Stomach (tissue), 8 donors: ENCODE measurements at regions not wholly inside any gene's neighbourhood (a gene's known extent, or its start where the extent isn't known, plus 50 kb on each side); places are given as distances from the start of the nearest gene placed in this dataset.
A peak's percentile ranks its signal among the peaks of the same experiment; 100 is the strongest.

Experiments
- DNase-seq, 2 donors: peaks; one replicate each; pipeline versions ENCODE4 v3.0.0 to v3.0.0-alpha.2; 2013 to 2019
- H3K27ac ChIP-seq, 5 donors: fragments of 200-600 bp in 4 of 5; sonication (generic) in 4 of 5; one replicate each; pipeline ENCODE4 v1.5.1; 2013 to 2019; ENCODE audit warnings: mild to moderate bottlenecking in 1 of 5, moderate library complexity in 1 of 5
- H3K27me3 ChIP-seq, 3 donors: fragments of 200-600 bp; sonication (generic); one replicate each; pipeline ENCODE4 v1.5.1; 2017 to 2019; ENCODE audit warnings: mixed run types in 1 of 3
- H3K36me3 ChIP-seq, 4 donors: fragments of 200-600 bp; sonication (generic); 1 replicate in 3 of 4; 2 replicates in 1 of 4; pipeline ENCODE4 v1.5.1; 2016 to 2019
- H3K4me1 ChIP-seq, 4 donors: fragments of 200-600 bp; sonication (generic); one replicate each; pipeline ENCODE4 v1.5.1; 2016 to 2019
- H3K4me3 ChIP-seq, 4 donors: fragments of 200-600 bp; sonication (generic) in 3 of 4; one replicate each; pipeline ENCODE4 v1.5.1; 2016 to 2019; ENCODE audit warnings: mild to moderate bottlenecking in 1 of 4
- H3K9me3 ChIP-seq, 4 donors: fragments of 200-600 bp; sonication (generic); one replicate each; pipeline ENCODE4 v1.5.1; 2016 to 2019
- EP300 ChIP-seq: sonication (generic); formaldehyde crosslinking; IDR thresholded peaks from one replicate; pipeline ENCODE4 v1.6.1; 2017; ENCODE audit warnings: antibody characterized with exemption
- POLR2A ChIP-seq, 4 donors: fragments of 450-650 bp; IDR thresholded peaks; one replicate each; pipeline ENCODE4 v1.6.1; 2016; ENCODE audit warnings: antibody characterized with exemption in 4 of 4, control low read depth in 2 of 4, mild to moderate bottlenecking in 1 of 4, moderate library complexity in 1 of 4
- POLR2AphosphoS5 ChIP-seq, 3 donors: sonication (generic); formaldehyde crosslinking; IDR thresholded peaks; one replicate each; pipeline ENCODE4 v1.6.1; 2016; ENCODE audit warnings: antibody characterized with exemption in 3 of 3
- WGBS, 5 donors: extraction: QIAGEN DNeasy Blood & Tissue Kit in 3 of 5; methylation state at CpG; one replicate each; pipeline versions ENCODE4 v1.1.5 to v1.1.7; 2013 to 2018; 5-methylcytosine and 5-hydroxymethylcytosine counted together
- intact Hi-C: fragments of 100-400 bp; cut with DNase I; formaldehyde crosslinking; loops from one replicate; pipeline ENCODE4 v1.15.1; 2023; ENCODE audit warnings: low total_unique reads
- TF ChIP-seq, protein P1 (sequence below), 7 experiments: fragments of 450-650 bp in 4 of 7; fragments of 200-600 bp in 3 of 7; sonication (generic) in 3 of 7; IDR thresholded peaks; one replicate each; pipeline ENCODE4 v1.5.1; 2016 to 2019; ENCODE audit warnings: antibody characterized with exemption in 7 of 7, control low read depth in 2 of 7, mild to moderate bottlenecking in 1 of 7
- donor health status: healthy with polysubstance abuse.
- donor health status: Bipolar disorder and iron deficiency.
- donor health status: healthy.

DNA sequence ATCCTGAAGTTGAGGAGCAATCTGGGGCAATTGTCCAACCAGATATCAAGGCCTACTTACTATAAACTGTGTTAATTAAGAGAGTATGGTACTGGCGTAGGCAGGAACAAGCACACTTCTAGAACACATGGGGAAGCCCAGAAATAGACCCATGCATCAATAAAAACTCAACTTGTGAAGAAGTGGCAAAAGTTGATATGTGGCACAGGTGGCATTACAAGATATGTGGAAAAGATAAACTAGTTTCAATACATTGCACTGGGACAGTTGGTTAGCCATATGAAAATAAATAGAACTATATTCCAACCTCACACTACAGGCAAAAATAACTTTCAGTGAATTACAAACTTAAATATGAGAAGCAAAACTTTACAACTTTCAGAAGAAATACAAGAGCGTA, 828.7 kb upstream of the LRRN3 start:
- Histone ChIP-seq H3K27ac (no peak overlapping the region), H3K4me1 (no peaks in the 10 kb centered on the region), H3K36me3 (no peaks in the 10 kb centered on the region), H3K4me3 (no peak overlapping the region), H3K27me3 (no peaks in the 10 kb centered on the region), H3K9me3 (no peaks in the 10 kb centered on the region)
- DNase-seq, result no peak
- intact Hi-C loops, result no loop called here
- TF ChIP-seq POLR2A (IDR thresholded peaks at IDR 0.05) (no peak), EP300 (no peak), POLR2AphosphoS5 (IDR thresholded peaks at IDR 0.05) (no peak)
- TF ChIP-seq, protein P1, sequence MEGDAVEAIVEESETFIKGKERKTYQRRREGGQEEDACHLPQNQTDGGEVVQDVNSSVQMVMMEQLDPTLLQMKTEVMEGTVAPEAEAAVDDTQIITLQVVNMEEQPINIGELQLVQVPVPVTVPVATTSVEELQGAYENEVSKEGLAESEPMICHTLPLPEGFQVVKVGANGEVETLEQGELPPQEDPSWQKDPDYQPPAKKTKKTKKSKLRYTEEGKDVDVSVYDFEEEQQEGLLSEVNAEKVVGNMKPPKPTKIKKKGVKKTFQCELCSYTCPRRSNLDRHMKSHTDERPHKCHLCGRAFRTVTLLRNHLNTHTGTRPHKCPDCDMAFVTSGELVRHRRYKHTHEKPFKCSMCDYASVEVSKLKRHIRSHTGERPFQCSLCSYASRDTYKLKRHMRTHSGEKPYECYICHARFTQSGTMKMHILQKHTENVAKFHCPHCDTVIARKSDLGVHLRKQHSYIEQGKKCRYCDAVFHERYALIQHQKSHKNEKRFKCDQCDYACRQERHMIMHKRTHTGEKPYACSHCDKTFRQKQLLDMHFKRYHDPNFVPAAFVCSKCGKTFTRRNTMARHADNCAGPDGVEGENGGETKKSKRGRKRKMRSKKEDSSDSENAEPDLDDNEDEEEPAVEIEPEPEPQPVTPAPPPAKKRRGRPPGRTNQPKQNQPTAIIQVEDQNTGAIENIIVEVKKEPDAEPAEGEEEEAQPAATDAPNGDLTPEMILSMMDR (IDR thresholded peaks at IDR 0.05), result no peak
- WGBS, 5 donors, result 83 to 92% (median 86%) methylated on average over 2 of the region's 2 CpGs

DNA sequence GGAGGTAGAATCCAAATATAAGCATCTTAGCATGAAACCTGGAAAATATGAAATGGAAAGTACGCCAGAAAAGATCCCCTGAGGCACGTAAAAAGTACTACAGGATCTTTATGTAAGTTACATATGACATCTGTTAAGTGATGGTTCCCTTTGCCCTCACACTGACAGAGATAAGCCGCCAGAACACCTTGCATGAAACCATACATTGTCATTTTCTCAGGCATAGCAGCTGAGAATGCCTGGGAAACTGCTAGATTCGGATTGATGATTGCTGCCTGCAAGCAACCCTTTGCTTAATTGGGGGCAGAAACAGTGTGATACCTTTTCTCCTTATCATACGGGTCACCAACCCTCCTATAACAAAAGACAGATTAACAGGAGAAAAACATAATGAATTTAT, 826.6 kb upstream of the LRRN3 start:
- no peaks in the 10 kb centered on the region for H3K4me1 ChIP-seq
- WGBS, 5 donors, result 84 to 89% (median 87%) methylated on average over 5 of the region's 5 CpGs
- no peak overlapping the region for H3K27ac ChIP-seq
- H3K9me3 ChIP-seq, result no peaks in the 10 kb centered on the region
- TF ChIP-seq, protein P1 (IDR thresholded peaks at IDR 0.05), result no peak
- no peak for TF ChIP-seq POLR2AphosphoS5 (IDR thresholded peaks at IDR 0.05)
- no peak for TF ChIP-seq EP300
- TF ChIP-seq POLR2A (IDR thresholded peaks at IDR 0.05), result no peak
- no peak for DNase-seq
- no peak overlapping the region for H3K4me3 ChIP-seq
- no peaks in the 10 kb centered on the region for H3K27me3 ChIP-seq
- intact Hi-C loops, result no loop called here
- H3K36me3 ChIP-seq, result no peaks in the 10 kb centered on the region

DNA sequence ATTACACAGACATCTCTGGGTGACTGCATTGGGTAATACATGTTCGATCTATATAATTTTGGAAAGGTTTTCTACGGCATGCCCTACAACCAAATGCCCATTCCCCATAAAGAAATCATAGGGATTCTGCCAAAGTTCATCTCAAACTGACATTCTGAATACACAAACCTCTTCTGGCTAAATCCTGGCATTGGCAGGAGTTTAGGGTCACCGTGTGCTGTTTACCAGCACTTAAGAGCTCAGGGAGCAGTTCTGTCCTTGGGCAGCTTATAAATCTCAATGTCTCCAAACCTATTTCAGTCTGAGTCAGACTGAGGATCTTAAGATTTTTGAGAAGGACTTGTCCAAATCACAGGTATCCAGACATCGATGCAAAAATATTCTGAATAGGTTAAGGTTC, 809.6 kb upstream of the LRRN3 start:
- Histone ChIP-seq H3K9me3 (no peaks in the 10 kb centered on the region), H3K27me3 (no peaks in the 10 kb centered on the region), H3K36me3 (no peaks in the 10 kb centered on the region), H3K4me1 (peaks cover 0 to 15% (median 5%) of the 10 kb centered on the region in 4 donors), H3K27ac (no peak overlapping the region), H3K4me3 (no peak overlapping the region)
- no peak for TF ChIP-seq EP300
- TF ChIP-seq POLR2A (IDR thresholded peaks at IDR 0.05), result no peak
- TF ChIP-seq POLR2AphosphoS5 (IDR thresholded peaks at IDR 0.05), result no peak
- TF ChIP-seq, protein P1 (IDR thresholded peaks at IDR 0.05), result no peak
- 59 to 72% (median 67%) methylated on average over 4 of the region's 4 CpGs for whole genome bisulfite sequencing, 5 donors
- intact Hi-C loops, result no loop called here
- DNase-seq, result no peak

DNA sequence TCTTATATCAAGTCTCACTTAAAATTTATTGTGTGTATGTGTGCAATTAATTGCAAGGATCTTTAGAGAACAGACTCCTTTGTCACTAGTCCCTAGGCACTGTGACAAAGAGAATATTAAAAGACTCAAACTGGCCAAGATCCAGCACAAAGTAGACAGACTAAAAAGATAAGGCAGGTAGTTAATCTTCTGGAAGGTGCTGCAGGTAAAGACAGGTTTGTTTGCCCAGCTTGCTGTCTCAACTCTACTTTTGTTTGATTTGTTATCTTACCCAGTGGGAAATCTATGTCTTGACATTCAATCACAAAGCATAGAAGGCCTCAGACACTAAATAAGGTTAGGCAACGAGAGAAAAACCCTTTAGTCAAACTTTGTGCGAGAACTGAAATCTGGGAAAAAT, 807.9 kb upstream of the LRRN3 start:
- TF ChIP-seq POLR2AphosphoS5 (IDR thresholded peaks at IDR 0.05), result peak in 1 of 3 donors; percentile 25
- TF ChIP-seq, protein P1 (IDR thresholded peaks at IDR 0.05), result no peak
- no peaks in the 10 kb centered on the region for H3K9me3 ChIP-seq
- H3K27me3 ChIP-seq, result no peaks in the 10 kb centered on the region
- H3K27ac ChIP-seq, result no peak overlapping the region
- peaks cover 0 to 15% (median 5%) of the 10 kb centered on the region in 4 donors for H3K4me1 ChIP-seq
- 21 to 48% (median 39%) methylated on average over 2 of the region's 2 CpGs for WGBS, 5 donors
- H3K36me3 ChIP-seq, result no peaks in the 10 kb centered on the region
- H3K4me3 ChIP-seq, result no peak overlapping the region
- intact Hi-C loops, result no loop called here
- DNase-seq, result peak in 1 of 2 donors; percentile 26
